GM13977 (cell line): ENCODE measurements at regions not wholly inside any gene's neighbourhood (a gene's known extent, or its start where the extent isn't known, plus 50 kb on each side); places are given as distances from the start of the nearest gene placed in this dataset.

Source experiments
- DNase-seq: peaks from one replicate; pipeline ENCODE4 v3.0.0; 2012; ENCODE audit warnings: low spot score
- CTCF ChIP-seq: IDR thresholded peaks from 2 replicates; pipeline ENCODE4 v1.5.1; 2012; ENCODE audit warnings: mild to moderate bottlenecking, control low read depth; ENCODE audit not compliant: insufficient read depth; ENCODE audit errors: extremely low read depth, missing control alignments
- in situ Hi-C: fragments of 300-500 bp; cut with MboI; formaldehyde crosslinking; loops from one replicate; pipeline ENCODE4 v1.12.0; 2022; ENCODE audit warnings: low sequenced_read_pairs, low pct_unique_long_range_greater_than_20kb, mixed read lengths, inconsistent platforms; ENCODE audit not compliant: unreplicated experiment

GRCh38 chr1:189764391-189765320, 713.0 kb downstream of the BRINP3 start:
- TF ChIP-seq CTCF: no peak
- in situ Hi-C loops: no loop called here
- no peak for DNase-seq

- in situ Hi-C loops: no loop called here
- no peak for TF ChIP-seq CTCF
- DNase-seq: no peak
Measured at GRCh38 chr1:189769448-189769847, 708.2 kb downstream of the BRINP3 start.

GRCh38 chr1:189774721-189775287, 702.9 kb downstream of the BRINP3 start:
- DNase-seq: no peak
- no peak for TF ChIP-seq CTCF
- in situ Hi-C loops: no loop called here

- TF ChIP-seq CTCF: no peak
- DNase-seq: no peak
- in situ Hi-C loops: no loop called here
Measured at GRCh38 chr1:189775343-189775742, 702.3 kb downstream of the BRINP3 start.

GRCh38 chr1:189779034-189779433, 698.6 kb downstream of the BRINP3 start:
- in situ Hi-C loops: no loop called here
- TF ChIP-seq CTCF: no peak
- DNase-seq: no peak

GRCh38 chr1:189782295-189782694, 695.4 kb downstream of the BRINP3 start:
- in situ Hi-C loops: no loop called here
- DNase-seq: no peak
- TF ChIP-seq CTCF: no peak
